C4-2B (cell line): ENCODE measurements at regions not wholly inside any gene's neighbourhood (a gene's known extent, or its start where the extent isn't known, plus 50 kb on each side); places are given as distances from the start of the nearest gene placed in this dataset.

Source experiments
- ZFX ChIP-seq: fragments of 450-650 bp; IDR thresholded peaks from 2 replicates; pipeline ENCODE4 v1.6.1; 2017
- TF ChIP-seq, protein P1 (sequence below): fragments of 450-650 bp; conservative IDR thresholded peaks from 2 replicates; pipeline ENCODE4 v1.5.1; 2017; ENCODE audit warnings: mild to moderate bottlenecking

GRCh38 chr3:103601666-103602065 lies 1166.9 kb downstream of the ZPLD1 start:
- TF ChIP-seq, protein P1, sequence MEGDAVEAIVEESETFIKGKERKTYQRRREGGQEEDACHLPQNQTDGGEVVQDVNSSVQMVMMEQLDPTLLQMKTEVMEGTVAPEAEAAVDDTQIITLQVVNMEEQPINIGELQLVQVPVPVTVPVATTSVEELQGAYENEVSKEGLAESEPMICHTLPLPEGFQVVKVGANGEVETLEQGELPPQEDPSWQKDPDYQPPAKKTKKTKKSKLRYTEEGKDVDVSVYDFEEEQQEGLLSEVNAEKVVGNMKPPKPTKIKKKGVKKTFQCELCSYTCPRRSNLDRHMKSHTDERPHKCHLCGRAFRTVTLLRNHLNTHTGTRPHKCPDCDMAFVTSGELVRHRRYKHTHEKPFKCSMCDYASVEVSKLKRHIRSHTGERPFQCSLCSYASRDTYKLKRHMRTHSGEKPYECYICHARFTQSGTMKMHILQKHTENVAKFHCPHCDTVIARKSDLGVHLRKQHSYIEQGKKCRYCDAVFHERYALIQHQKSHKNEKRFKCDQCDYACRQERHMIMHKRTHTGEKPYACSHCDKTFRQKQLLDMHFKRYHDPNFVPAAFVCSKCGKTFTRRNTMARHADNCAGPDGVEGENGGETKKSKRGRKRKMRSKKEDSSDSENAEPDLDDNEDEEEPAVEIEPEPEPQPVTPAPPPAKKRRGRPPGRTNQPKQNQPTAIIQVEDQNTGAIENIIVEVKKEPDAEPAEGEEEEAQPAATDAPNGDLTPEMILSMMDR: no peak
- TF ChIP-seq ZFX: no peak
